ENCODE measurements at regions not wholly inside any gene's neighbourhood (a gene's known extent, or its start where the extent isn't known, plus 50 kb on each side); places are given as distances from the start of the nearest gene placed in this dataset.

- no peak for DNase-seq (ENCODE audit: insufficient read length, low spot score)
- FAIRE-seq, result no peak
- no peak for TF ChIP-seq POLR2A (IDR thresholded peaks at IDR 0.05; ENCODE audit: low read depth, low read length)
These were observed 717.9 kb downstream of the PRELID2 start for GRCh38 chr5:145117285-145117684.

- TF ChIP-seq POLR2A (IDR thresholded peaks at IDR 0.05; ENCODE audit: low read depth, low read length), result no peak
- no peak for DNase-seq (ENCODE audit: insufficient read length, low spot score)
- FAIRE-seq, result no peak
These were observed 723.7 kb downstream of the PRELID2 start for GRCh38 chr5:145111420-145111819.

DNA sequence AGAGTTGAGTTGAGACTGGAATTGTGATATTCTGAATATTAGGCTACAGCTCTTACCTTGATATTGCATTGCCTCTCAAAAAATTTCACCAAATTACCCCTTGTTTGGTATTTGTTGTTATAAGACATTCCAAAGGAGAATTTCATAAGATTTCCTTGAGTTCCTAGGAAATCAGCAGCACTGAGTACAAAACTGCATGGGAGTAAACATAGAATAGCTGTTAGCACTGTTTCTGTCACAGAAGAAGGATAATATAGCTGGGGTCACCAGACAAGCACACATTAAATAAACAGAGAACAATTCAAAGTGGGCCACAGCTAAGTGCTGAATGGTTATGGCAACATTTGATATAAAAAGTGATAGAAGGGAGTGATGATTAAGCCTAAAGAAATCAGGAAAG lies 724.3 kb downstream of the PRELID2 start:
- no peak for TF ChIP-seq POLR2A (IDR thresholded peaks at IDR 0.05; ENCODE audit: low read depth, low read length)
- no peak for FAIRE-seq

GRCh38 chr5:145110181-145110580 lies 725.0 kb downstream of the PRELID2 start:
- no peak for FAIRE-seq

More for the DNA sequence above, 724.3 kb downstream of the PRELID2 start:
- no peak for DNase-seq (ENCODE audit: insufficient read length, low spot score)

GRCh38 chr5:145105384-145105783 lies 729.8 kb downstream of the PRELID2 start:
- TF ChIP-seq POLR2A (IDR thresholded peaks at IDR 0.05; ENCODE audit: low read depth, low read length), result no peak
- no peak for DNase-seq (ENCODE audit: insufficient read length, low spot score)
- FAIRE-seq, result no peak

More at GRCh38 chr5:145110181-145110580, 725.0 kb downstream of the PRELID2 start:
- no peak for DNase-seq (ENCODE audit: insufficient read length, low spot score)
- no peak for TF ChIP-seq POLR2A (IDR thresholded peaks at IDR 0.05; ENCODE audit: low read depth, low read length)

GRCh38 chr5:145104106-145104505 lies 731.0 kb downstream of the PRELID2 start:
- no peak for TF ChIP-seq POLR2A (IDR thresholded peaks at IDR 0.05; ENCODE audit: low read depth, low read length)
- DNase-seq (ENCODE audit: insufficient read length, low spot score) (no peak), FAIRE-seq (no peak)

DNA sequence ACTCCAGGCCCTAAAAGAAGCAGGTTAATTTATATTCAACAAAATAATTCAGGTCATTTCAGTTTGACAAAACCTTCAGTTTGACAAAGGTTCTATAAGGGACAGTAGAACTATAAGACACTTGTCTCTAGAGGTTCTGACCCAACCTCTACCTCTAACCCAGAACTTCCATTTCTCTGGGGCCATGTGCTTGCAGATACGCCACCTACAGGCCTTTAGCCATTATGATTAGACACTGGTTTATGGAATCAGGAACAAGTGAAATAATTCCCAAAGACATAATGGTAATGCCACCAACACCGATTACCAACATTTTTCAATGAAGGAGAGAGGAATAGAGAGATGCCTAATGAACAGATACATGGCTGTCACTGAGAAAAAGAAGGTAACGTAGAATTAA lies 733.9 kb downstream of the PRELID2 start:
- DNase-seq (ENCODE audit: insufficient read length, low spot score), result peak; percentile 1
- FAIRE-seq, result no peak
- TF ChIP-seq POLR2A (IDR thresholded peaks at IDR 0.05; ENCODE audit: low read depth, low read length), result no peak

GRCh38 chr5:145090115-145090514 lies 745.0 kb downstream of the PRELID2 start:
- FAIRE-seq, result no peak
- TF ChIP-seq POLR2A (IDR thresholded peaks at IDR 0.05; ENCODE audit: low read depth, low read length), result no peak
- DNase-seq (ENCODE audit: insufficient read length, low spot score), result no peak

DNA sequence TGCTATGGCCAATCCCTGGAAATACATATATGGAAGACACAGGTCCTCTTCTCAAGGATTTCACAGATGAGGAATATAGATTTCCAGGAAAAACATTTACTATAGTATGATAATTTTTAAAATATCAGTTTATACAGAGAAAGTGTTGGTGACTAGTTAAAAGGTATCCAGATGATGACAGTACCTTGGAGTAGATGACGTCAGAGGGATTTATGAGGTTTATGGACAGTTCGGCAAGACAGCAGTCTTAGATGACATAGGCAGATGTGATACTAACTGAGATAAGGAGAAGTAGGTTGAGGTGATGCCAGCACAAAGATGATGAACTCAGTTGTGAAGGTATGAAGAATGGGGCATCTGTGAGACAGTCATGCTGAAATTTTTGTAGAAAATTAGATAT lies 750.3 kb downstream of the PRELID2 start:
- FAIRE-seq (no peak), DNase-seq (ENCODE audit: insufficient read length, low spot score) (no peak)
- no peak for TF ChIP-seq POLR2A (IDR thresholded peaks at IDR 0.05; ENCODE audit: low read depth, low read length)

GRCh38 chr5:145077028-145077427 lies 758.1 kb downstream of the PRELID2 start:
- no peak for TF ChIP-seq POLR2A (IDR thresholded peaks at IDR 0.05; ENCODE audit: low read depth, low read length)
- DNase-seq (ENCODE audit: insufficient read length, low spot score) (no peak), FAIRE-seq (no peak)

DNA sequence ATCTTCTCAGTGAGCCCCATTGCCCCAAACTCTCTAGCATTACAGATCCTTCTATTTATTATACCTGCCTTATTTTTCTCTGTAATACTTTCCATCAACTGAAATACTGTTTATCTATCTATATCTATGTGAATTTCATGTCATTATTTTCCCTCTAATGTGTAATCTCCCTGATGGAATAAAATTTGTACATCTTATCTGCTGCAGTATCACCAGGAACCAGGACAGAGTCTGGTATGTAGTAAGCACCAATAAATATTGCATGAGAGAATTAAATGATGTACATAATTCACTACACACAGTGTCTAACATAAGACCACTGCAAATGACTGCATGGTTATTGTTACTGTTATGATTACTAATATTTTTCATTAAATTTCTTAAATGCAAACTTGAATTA lies 759.1 kb downstream of the PRELID2 start:
- no peak for TF ChIP-seq POLR2A (IDR thresholded peaks at IDR 0.05; ENCODE audit: low read depth, low read length)

DNA sequence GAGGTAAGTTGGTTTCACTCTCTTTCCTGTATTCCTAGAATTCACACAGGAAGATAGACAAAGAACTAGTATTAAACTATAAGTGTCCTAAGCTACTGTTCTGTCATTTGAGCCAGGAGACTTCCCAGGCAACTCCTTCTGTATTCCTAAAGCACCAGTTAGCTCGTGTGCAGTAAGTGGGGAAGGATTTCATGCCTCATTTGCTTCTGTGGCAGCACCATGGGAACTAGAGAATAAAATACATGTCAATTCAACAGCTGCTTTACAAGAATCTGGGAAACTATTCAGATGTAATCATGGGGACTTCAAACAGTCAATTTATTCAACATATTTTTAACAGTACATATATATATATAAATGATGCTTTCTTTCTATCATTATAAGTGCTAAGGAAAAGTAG lies 762.3 kb downstream of the PRELID2 start:
- no peak for TF ChIP-seq POLR2A (IDR thresholded peaks at IDR 0.05; ENCODE audit: low read depth, low read length)
- FAIRE-seq (no peak), DNase-seq (ENCODE audit: insufficient read length, low spot score) (no peak)

More for the DNA sequence above, 759.1 kb downstream of the PRELID2 start:
- no peak for FAIRE-seq
- DNase-seq (ENCODE audit: insufficient read length, low spot score), result no peak

DNA sequence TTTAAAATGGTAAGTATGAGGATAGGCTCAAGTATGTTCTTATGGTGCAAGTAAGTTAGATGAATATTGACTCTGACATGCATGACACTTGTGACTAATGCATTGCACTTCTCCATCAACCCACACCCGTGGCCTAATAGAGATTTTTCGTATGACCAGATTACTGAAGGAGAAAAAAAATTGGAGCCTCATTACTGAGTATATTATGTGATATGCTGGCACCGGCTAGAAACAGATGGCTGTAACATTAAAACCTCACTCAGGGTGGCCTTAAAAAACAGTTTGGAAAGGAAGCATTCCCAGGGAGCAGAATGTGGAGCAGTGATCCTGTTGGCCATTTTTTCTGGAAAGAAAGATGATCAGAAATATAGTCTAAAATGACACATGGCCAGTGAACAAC lies 766.4 kb downstream of the PRELID2 start:
- no peak for TF ChIP-seq POLR2A (IDR thresholded peaks at IDR 0.05; ENCODE audit: low read depth, low read length)
- FAIRE-seq, result no peak

GRCh38 chr5:145062280-145063062 lies 772.7 kb downstream of the PRELID2 start:
- DNase-seq (ENCODE audit: insufficient read length, low spot score), result no peak
- no peak for TF ChIP-seq POLR2A (IDR thresholded peaks at IDR 0.05; ENCODE audit: low read depth, low read length)
- FAIRE-seq, result no peak

More for the DNA sequence above, 766.4 kb downstream of the PRELID2 start:
- no peak for DNase-seq (ENCODE audit: insufficient read length, low spot score)

DNA sequence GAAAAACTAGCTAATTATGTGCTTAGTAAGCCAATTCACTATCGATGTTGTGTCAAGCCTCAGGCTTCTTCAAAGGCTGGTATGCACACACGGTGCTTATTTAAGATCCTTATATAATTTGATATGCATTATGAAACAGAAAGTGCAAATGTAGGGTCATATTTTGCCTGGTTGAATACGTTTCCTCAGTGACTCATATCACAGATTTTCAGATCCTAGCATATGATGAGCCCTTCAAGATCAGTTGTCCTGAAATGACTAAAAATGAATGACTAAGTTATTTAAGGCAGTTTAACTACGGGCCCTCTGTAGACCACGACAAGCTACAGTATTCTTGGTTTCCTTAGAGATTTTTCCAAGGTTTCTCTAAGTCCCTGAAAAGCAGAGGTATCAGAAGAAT lies 778.3 kb downstream of the PRELID2 start:
- DNase-seq (ENCODE audit: insufficient read length, low spot score) (peak; percentile 5), FAIRE-seq (peak; percentile 27)
- no peak for TF ChIP-seq POLR2A (IDR thresholded peaks at IDR 0.05; ENCODE audit: low read depth, low read length)

Data from H54 (cell line).